GM19043 (cell line): ENCODE measurements at regions not wholly inside any gene's neighbourhood (a gene's known extent, or its start where the extent isn't known, plus 50 kb on each side); places are given as distances from the start of the nearest gene placed in this dataset.
"Not testable (repeated sequence)": the region's sequence is repeated elsewhere in the genome, so short reads cannot be mapped to it uniquely, and the experiment has no call there.

Source experiments
- ATAC-seq: cut with Tn5 transposase; IDR thresholded peaks from one replicate; pipeline ENCODE4 v1.9.1; 2021; ENCODE audit warnings: low read depth; ENCODE audit not compliant: unreplicated experiment

DNA sequence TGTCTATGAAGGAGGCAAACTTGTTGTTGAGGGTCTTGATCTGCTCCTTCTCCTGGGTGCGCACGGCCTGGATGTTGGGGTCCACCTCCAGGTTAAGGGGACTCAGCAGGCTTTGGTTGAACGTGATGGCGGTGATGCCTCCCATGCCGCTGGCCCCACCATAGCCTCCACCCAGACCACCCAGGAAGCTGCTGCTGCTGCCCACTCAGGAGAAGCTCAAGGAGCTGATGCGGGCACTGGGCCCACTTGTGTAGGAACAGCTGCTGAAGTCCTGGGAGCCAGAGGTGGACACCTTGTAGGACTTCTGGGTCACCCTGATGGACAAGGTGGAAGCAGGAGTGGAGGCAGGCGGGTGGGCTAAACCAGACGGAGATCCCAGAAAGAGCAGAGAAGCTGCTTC lies 380.3 kb upstream of the RGMB start:
- ATAC-seq, result not testable (repeated sequence)

- no peak for ATAC-seq
These were observed 376.4 kb upstream of the RGMB start for GRCh38 chr5:98397081-98397480.

- no peak for ATAC-seq
These were observed 375.0 kb upstream of the RGMB start for GRCh38 chr5:98398465-98398864.

- ATAC-seq, result no peak
These were observed 371.8 kb upstream of the RGMB start for GRCh38 chr5:98401656-98402055.

DNA sequence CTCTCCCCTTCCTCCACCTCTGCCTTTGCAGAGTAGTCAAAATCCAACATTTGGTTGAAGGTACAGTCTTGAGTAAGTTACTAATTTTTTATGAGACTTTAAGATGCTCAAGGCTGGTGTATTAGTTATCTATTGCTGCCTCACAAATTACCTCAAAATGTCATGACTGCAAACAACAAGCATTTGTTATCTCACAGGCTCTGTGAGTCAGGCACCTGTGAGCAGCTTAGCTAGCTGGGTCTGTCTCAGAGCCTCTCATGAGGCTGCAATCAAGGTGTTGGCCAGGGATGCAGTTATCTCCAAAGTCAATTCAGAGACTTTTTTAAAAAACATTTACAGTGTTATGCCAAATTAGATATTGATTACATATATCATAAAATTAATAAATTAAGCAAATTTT lies 371.3 kb upstream of the RGMB start:
- no peak for ATAC-seq

GRCh38 chr5:98403131-98403530 lies 370.3 kb upstream of the RGMB start:
- no peak for ATAC-seq

DNA sequence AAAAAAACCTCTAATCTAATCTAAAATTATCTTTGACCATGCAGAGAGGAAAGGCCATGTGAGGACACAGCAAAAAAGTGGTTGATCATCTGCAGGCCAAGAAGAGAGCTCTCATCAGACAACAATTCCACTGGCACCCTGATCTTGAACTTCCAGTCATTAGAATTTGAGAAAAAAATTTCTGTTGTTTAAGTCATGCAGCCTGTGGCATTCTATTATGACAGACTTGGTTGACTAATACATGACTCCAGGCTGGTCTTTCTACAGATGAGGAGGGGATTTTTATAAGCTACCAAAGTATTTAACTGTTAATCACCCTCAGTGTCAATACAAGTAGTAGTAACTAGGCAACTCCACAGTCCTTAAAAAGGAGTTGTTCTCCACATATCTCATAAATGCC lies 358.5 kb upstream of the RGMB start:
- ATAC-seq, result no peak

DNA sequence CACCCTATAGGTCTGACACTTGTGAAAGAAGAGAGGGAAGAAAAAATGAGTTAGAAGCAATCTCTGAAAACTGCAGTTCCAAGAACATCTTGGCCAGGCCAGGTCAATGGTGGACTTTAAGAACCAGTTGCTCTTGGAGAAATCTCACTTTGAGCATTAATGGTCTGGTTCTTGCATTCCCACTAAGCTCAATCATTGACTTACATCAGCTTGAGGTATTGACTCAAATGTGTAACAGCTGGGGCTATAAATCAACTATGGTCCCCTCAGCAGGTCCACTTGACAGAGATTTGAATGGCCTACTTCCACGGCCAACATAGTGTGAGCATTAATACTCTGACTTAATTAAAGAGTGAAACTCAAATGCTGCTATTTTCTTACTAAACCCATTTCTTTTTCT lies 357.8 kb upstream of the RGMB start:
- ATAC-seq, result no peak

- ATAC-seq, result no peak
These were observed 356.9 kb upstream of the RGMB start for GRCh38 chr5:98416541-98416940.

GRCh38 chr5:98419825-98420224 lies 353.6 kb upstream of the RGMB start:
- no peak for ATAC-seq

DNA sequence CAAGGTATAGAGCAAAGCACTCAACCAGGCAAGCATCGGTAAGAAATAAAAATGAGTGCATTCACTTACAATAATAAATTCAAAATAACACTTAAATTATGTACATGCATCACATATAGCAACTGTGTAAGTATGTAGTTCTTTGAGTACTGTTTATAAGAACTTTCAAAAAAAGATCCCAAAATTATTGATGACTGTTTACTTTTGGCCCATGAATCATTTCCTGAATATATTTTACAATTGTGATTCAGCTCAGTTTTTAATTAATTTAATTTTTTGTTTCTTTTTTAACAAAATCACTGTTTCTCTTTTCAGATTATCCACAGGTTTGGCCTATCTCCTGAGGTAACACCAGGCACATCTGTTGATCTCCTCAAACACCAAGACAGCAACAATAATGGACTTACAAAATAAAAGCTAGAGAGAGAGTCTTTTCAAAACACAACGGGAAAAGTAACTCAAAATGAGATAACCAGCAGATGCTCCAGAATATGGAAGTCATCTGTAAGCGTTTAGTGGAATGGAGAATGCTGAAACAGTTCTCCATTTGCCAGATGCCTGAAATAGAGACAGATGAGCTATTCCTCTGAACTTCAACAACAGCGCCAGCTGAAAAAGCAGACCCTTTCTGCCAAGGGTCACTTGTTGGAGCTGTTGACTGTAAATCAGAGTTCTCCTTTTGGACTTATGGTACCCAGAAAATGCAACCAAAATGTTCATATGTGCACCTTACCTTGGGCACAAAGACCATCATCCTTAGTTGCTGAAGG lies 348.6 kb upstream of the RGMB start:
- ATAC-seq, result no peak

GRCh38 chr5:98425640-98426039 lies 347.8 kb upstream of the RGMB start:
- no peak for ATAC-seq

GRCh38 chr5:98428806-98429205 lies 344.7 kb upstream of the RGMB start:
- ATAC-seq, result no peak

DNA sequence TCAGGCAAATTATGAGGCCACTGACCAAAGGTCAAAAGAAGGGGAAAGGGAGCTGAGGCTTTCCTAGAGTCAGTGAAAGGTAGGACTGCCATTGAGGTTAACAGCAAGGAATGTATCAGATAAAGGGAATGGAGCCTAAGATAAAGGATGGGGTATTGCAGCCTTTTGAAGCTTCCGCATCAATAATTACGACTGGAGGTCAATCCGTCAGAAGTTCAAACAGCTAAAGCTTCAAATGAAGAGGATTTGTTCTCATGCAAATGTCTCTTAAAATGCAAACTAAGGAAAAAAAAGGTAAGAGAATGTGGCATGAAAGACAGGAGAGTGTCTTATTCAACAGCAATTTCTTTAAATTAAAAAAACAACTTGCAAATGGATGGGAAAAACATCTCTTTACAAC lies 341.1 kb upstream of the RGMB start:
- no peak for ATAC-seq

DNA sequence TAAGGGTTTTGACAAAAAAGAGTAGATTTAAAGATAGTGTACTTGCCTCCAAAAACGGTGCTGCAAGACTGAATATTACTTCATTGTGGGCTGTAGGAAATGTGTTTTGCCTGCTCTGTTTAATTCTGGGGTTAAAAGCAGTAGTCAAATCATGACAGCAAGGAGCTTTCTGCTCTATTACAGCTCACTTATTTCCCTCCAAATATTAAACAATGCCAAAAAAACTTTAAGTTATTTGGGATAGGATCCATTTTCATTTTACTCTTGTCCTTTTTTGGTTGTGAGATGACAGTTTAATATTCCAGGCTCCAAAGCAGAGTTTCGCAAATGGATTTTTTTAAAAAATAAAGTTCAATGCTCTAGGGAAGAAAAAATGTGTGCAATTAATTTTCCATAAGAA lies 340.4 kb upstream of the RGMB start:
- no peak for ATAC-seq

DNA sequence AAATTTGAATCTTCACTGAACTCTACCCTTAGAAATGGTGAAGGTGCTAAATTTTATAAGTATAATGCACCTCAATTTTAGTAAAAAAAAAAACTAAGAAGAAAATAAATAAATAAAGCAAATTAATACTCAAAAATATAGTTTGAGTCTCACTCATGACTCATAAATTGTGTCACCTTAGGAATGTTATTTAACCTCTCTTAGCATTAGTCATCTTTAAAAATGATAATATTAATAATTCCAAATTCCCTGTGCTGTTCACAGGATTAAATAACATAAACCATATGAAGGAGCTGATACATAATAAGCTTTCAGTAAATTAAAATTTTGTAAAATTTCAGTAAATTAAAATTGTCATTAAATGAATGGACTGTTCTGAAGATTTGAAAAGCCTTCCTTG lies 339.8 kb upstream of the RGMB start:
- ATAC-seq, result no peak

- ATAC-seq, result no peak
These were observed 336.8 kb upstream of the RGMB start for GRCh38 chr5:98436667-98437066.

- no peak for ATAC-seq
These were observed 331.0 kb upstream of the RGMB start for GRCh38 chr5:98442448-98442847.

DNA sequence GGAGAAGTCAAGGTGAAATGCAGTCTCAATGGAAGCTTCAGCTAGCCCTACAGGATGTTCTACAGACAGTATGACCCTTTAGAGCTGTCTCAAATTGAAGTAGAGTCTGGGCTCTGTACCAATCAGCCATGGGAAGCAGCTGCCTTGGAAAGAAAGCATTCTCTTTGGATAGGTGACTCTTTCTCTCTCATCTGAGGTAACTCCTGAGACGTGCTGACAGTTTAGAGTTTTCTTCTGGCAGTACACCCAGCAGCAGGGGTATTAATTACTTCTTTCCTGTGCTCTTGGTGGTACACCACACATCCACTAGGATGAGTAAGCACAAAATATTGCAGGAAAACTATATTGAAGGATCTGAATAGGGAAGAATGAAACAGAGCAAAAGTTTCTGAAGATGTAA lies 329.6 kb upstream of the RGMB start:
- ATAC-seq, result no peak

GRCh38 chr5:98453296-98453695 lies 320.2 kb upstream of the RGMB start:
- ATAC-seq, result no peak

DNA sequence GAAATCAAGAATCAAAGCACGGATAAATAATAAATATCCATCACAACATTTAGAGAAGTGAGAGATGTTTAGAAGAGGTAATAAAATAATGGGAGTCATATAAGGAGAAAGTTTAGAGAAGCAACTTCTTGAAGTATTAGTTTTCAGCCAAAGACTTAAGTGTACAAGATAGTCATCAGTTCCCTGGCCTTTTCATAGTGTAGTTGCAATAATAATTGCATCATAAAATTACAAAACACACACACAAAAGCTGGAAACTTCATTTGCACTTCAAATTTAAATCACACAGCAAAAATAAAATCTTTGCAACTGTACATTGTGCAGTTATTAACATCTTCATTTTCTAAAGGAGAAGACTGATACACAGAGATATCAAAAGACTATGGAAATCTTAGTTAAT lies 319.1 kb upstream of the RGMB start:
- ATAC-seq, result no peak

- no peak for ATAC-seq
These were observed 318.6 kb upstream of the RGMB start for GRCh38 chr5:98454904-98455303.

DNA sequence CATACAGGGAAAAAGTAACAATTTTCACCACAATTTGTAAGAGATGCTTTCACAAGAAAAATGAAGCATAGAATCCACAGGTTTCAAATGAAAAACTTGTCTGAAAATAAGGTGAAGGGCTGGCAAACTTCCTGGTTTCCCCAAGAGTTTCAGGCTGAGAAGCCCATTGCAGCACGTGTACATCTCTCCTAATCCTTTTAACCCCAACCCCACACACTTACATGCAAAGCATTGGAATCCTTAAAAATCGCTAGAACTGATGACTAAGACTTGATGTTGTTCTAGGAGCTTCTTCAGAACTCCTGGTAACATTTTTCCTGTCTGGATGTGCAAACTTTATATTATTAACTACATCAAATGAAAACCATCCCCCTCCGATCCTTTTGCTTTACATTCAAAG lies 317.8 kb upstream of the RGMB start:
- no peak for ATAC-seq
